ENCODE measurements at regions not wholly inside any gene's neighbourhood (a gene's known extent, or its start where the extent isn't known, plus 50 kb on each side); places are given as distances from the start of the nearest gene placed in this dataset.

DNA sequence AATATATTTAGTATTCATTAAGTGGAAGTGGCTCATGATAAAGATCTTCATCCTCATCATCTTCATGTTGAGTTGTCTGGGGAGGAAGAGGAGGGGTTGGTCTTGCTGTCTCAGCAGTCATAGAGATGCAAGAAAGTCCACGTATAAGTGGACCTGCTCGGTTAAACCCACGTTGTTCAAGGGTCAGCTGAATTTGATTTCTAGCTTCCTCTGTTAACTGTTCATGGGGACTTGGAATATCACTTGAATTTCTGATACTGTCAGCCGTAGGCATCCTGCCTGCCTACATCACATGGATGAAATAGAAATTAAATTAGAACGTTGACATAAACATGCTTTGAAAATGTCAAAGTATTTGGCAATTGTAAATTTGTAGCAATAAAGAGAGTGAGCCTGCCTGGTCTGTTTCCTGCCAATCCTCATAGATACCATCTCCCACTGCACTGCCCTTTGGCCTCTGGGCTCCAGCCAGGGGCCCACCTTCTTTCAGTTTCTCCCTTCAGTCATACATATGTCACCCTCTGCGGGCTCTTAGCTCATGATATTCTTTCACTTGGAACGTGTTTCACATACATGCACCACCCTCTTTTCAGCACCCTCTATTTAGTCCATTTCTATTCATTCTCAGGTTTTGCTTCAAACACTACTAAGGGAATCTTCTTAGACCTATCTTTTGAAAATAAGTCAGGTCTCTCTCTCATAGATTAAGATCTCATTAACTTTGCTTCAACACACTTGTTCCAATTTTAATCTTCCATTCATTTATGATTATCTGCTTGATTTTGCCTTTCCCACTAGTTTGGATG lies 376.3 kb downstream of the IPMK start:
- TF ChIP-seq TAF1 (IDR thresholded peaks at IDR 0.05; ENCODE audit: borderline replicate concordance, insufficient read depth, low read length): no peak
- no peak for TF ChIP-seq REST (IDR thresholded peaks at IDR 0.05; ENCODE audit: insufficient read depth in 1 of 2, low read depth in 2 of 2, low read length in 2 of 2)
- TF ChIP-seq SIN3A (IDR thresholded peaks at IDR 0.05; ENCODE audit: borderline replicate concordance, insufficient read depth, low read length): no peak
- TF ChIP-seq FOXP2 (optimal IDR thresholded peaks at IDR 0.05; ENCODE audit: borderline replicate concordance, extremely low read depth, extremely low read length, insufficient read depth): no peak
- TF ChIP-seq POLR2AphosphoS5 (IDR thresholded peaks at IDR 0.05; ENCODE audit: low read depth, low read length): no peak

DNA sequence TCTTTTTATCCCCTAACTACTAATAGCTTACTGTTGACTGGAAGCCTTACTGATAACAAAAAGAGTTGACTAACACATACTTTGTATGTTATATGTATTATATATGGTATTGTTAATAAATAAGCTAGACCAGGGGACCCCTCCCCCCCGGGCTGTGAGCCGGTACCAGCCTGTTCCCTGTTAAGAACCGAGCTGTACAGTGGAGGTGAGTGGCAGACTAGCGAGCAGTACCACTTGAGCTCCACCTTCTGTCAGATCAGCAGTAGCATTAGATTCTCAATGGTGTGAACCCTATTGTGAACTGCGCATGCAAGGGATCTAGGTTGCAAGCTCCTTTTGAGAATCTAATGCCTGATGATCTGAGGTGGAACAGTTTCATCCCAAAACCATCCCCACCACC lies 377.0 kb downstream of the IPMK start:
- TF ChIP-seq REST (IDR thresholded peaks at IDR 0.05; ENCODE audit: insufficient read depth in 1 of 2, low read depth in 2 of 2, low read length in 2 of 2): no peak
- TF ChIP-seq TAF1 (IDR thresholded peaks at IDR 0.05; ENCODE audit: borderline replicate concordance, insufficient read depth, low read length): no peak
- TF ChIP-seq POLR2AphosphoS5 (IDR thresholded peaks at IDR 0.05; ENCODE audit: low read depth, low read length): no peak
- TF ChIP-seq FOXP2 (optimal IDR thresholded peaks at IDR 0.05; ENCODE audit: borderline replicate concordance, extremely low read depth, extremely low read length, insufficient read depth): no peak
- TF ChIP-seq SIN3A (IDR thresholded peaks at IDR 0.05; ENCODE audit: borderline replicate concordance, insufficient read depth, low read length): no peak

DNA sequence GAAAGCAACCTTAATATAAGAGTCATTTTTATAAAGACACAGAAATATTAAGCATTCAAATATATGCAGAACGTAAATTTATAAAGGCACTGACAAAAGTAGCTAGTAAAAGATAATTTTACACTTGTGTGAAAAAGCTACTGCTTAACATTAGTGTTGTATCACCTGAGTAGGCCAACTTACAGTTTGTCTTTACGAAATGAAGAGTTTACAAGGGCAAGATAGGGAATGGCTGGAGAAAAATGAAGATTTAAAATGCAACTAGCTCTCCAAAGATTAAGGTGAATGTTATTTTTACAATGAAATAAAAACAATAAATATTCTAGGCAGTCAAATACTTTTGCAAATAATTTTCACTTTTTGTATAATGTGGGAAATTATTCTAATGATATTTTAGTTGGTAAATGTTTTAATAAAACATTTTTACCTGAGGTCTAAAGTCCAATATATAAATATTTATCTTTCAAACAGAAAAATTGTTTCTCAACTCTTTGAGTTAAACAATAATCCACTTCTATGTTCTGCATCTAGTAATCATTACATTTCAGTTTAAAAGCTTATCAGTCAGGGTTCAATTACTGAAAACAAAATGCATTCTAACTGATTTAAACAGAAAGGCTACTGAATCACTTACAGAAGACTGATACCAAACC lies 382.6 kb downstream of the IPMK start:
- TF ChIP-seq TAF1 (IDR thresholded peaks at IDR 0.05; ENCODE audit: borderline replicate concordance, insufficient read depth, low read length) (no peak), REST (IDR thresholded peaks at IDR 0.05; ENCODE audit: insufficient read depth in 1 of 2, low read depth in 2 of 2, low read length in 2 of 2) (no peak), FOXP2 (optimal IDR thresholded peaks at IDR 0.05; ENCODE audit: borderline replicate concordance, extremely low read depth, extremely low read length, insufficient read depth) (no peak), POLR2AphosphoS5 (IDR thresholded peaks at IDR 0.05; ENCODE audit: low read depth, low read length) (no peak), SIN3A (IDR thresholded peaks at IDR 0.05; ENCODE audit: borderline replicate concordance, insufficient read depth, low read length) (no peak)

DNA sequence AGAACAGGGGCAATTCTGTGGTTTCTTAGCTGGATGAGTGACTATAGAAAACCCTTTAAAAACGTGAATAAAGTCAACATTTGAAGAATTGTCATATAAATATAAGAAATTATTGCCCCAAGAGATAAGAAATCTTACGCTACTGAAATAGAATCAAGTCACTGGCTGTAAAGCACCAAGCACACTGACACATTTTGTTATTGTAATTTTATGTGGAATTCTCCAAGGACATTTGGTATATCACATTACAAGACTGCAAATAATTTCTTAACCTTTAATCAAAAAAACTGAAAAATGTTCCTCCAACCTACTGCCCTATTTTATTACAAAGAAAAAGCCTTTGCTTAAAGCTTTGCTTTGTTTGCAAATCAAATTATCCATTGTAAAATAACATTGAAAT lies 383.3 kb downstream of the IPMK start:
- TF ChIP-seq POLR2AphosphoS5 (IDR thresholded peaks at IDR 0.05; ENCODE audit: low read depth, low read length): no peak
- TF ChIP-seq TAF1 (IDR thresholded peaks at IDR 0.05; ENCODE audit: borderline replicate concordance, insufficient read depth, low read length): no peak
- no peak for TF ChIP-seq FOXP2 (optimal IDR thresholded peaks at IDR 0.05; ENCODE audit: borderline replicate concordance, extremely low read depth, extremely low read length, insufficient read depth)
- no peak for TF ChIP-seq REST (IDR thresholded peaks at IDR 0.05; ENCODE audit: insufficient read depth in 1 of 2, low read depth in 2 of 2, low read length in 2 of 2)
- no peak for TF ChIP-seq SIN3A (IDR thresholded peaks at IDR 0.05; ENCODE audit: borderline replicate concordance, insufficient read depth, low read length)

All from PFSK-1 (cell line).